OCI-LY7 (cell line): ENCODE measurements at regions not wholly inside any gene's neighbourhood (a gene's known extent, or its start where the extent isn't known, plus 50 kb on each side); places are given as distances from the start of the nearest gene placed in this dataset.

Experiments
- CTCF ChIP-seq: fragments of 200-600 bp; sonication (generic); conservative IDR thresholded peaks from 2 replicates; pipeline ENCODE4 v1.5.1; 2014; ENCODE audit warnings: mild to moderate bottlenecking, antibody characterized with exemption, low read length, moderate library complexity, mixed read lengths
- EZH2phosphoT487 ChIP-seq: fragments of 200-600 bp; sonication (generic); IDR thresholded peaks from 2 replicates; pipeline ENCODE4 v1.6.1; 2018; ENCODE audit warnings: low read depth, borderline replicate concordance, mild to moderate bottlenecking, mixed run types, antibody characterized with exemption, low read length, moderate library complexity, mixed read lengths

- no peak for TF ChIP-seq CTCF
- no peak for TF ChIP-seq EZH2phosphoT487
Observed at GRCh38 chr13:107497661-107498060, 717.7 kb downstream of the LIG4 start.
